ENCODE measurements at regions not wholly inside any gene's neighbourhood (a gene's known extent, or its start where the extent isn't known, plus 50 kb on each side); places are given as distances from the start of the nearest gene placed in this dataset.

DNA sequence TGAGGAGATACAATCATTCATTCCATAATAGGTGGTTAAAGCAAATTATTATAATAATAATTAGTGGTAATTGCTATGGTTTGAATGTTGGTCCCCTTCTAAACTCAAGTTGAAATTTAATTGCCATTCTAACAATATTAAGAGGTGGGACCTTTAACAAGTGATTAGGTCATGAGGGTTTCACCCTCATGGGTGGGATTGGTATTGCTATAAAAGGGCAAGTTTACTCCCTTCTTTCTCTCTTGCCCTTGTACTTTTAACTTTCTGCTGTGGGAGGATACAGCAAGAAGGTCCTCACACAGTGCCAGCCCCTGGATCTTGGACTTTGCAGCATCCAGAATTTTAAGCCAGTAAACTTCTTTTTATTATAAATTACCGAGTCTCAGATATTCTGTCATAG is 101.9 kb upstream of the PARP8 start:
- TF ChIP-seq JUNB (IDR thresholded peaks at IDR 0.05), result no peak
- TF ChIP-seq, protein P1, sequence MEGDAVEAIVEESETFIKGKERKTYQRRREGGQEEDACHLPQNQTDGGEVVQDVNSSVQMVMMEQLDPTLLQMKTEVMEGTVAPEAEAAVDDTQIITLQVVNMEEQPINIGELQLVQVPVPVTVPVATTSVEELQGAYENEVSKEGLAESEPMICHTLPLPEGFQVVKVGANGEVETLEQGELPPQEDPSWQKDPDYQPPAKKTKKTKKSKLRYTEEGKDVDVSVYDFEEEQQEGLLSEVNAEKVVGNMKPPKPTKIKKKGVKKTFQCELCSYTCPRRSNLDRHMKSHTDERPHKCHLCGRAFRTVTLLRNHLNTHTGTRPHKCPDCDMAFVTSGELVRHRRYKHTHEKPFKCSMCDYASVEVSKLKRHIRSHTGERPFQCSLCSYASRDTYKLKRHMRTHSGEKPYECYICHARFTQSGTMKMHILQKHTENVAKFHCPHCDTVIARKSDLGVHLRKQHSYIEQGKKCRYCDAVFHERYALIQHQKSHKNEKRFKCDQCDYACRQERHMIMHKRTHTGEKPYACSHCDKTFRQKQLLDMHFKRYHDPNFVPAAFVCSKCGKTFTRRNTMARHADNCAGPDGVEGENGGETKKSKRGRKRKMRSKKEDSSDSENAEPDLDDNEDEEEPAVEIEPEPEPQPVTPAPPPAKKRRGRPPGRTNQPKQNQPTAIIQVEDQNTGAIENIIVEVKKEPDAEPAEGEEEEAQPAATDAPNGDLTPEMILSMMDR (IDR thresholded peaks at IDR 0.05), result no peak
- TF ChIP-seq RNF2 (IDR thresholded peaks at IDR 0.05; ENCODE audit: borderline replicate concordance, low read depth), result no peak
- TF ChIP-seq ESRRA (IDR thresholded peaks at IDR 0.05; ENCODE audit: borderline replicate concordance, low read length), result no peak
- no peak for TF ChIP-seq HDAC2 (IDR thresholded peaks at IDR 0.05)
- TF ChIP-seq, protein P2, sequence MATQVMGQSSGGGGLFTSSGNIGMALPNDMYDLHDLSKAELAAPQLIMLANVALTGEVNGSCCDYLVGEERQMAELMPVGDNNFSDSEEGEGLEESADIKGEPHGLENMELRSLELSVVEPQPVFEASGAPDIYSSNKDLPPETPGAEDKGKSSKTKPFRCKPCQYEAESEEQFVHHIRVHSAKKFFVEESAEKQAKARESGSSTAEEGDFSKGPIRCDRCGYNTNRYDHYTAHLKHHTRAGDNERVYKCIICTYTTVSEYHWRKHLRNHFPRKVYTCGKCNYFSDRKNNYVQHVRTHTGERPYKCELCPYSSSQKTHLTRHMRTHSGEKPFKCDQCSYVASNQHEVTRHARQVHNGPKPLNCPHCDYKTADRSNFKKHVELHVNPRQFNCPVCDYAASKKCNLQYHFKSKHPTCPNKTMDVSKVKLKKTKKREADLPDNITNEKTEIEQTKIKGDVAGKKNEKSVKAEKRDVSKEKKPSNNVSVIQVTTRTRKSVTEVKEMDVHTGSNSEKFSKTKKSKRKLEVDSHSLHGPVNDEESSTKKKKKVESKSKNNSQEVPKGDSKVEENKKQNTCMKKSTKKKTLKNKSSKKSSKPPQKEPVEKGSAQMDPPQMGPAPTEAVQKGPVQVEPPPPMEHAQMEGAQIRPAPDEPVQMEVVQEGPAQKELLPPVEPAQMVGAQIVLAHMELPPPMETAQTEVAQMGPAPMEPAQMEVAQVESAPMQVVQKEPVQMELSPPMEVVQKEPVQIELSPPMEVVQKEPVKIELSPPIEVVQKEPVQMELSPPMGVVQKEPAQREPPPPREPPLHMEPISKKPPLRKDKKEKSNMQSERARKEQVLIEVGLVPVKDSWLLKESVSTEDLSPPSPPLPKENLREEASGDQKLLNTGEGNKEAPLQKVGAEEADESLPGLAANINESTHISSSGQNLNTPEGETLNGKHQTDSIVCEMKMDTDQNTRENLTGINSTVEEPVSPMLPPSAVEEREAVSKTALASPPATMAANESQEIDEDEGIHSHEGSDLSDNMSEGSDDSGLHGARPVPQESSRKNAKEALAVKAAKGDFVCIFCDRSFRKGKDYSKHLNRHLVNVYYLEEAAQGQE (IDR thresholded peaks at IDR 0.05), result no peak
- TF ChIP-seq EP300 (IDR thresholded peaks at IDR 0.05), result no peak
- TF ChIP-seq ZFP36 (IDR thresholded peaks at IDR 0.05; ENCODE audit: borderline replicate concordance, partially characterized antibody), result no peak
- no peak for TF ChIP-seq SREBF2 (IDR thresholded peaks at IDR 0.05)
